ENCODE measurements at regions not wholly inside any gene's neighbourhood (a gene's known extent, or its start where the extent isn't known, plus 50 kb on each side); places are given as distances from the start of the nearest gene placed in this dataset.

DNA sequence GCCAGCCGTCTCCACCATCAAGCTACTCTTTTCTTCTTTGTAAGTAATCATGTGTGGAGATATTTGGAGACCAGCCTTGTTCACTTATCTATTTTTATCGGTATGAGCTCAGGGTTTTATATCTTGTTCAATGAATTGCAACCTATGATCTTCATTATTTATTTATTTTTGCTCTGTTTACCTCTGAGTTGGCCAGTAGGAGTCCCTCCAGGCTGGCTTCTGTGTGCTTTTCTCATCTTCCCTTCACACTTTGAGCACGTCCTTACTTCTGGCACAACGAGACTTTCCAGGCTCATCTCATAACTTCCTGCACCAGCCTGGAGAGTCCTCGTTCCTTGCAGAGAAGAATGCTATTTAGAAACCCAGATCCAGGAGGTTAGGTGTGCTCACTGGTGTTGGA is 375.8 kb upstream of the PODXL start:
- no peak overlapping the region for H3K27ac ChIP-seq (ENCODE audit: low read length)
- no peak overlapping the region for H3K9ac ChIP-seq (ENCODE audit: low read depth, low read length)
- no peaks in the 10 kb centered on the region for H4K20me1 ChIP-seq (ENCODE audit: insufficient read depth, low read length)
- ATAC-seq (ENCODE audit: insufficient read depth, low read depth) (no peak), DNase-seq (no peak)
- no peaks in the 10 kb centered on the region for H3K4me1 ChIP-seq (ENCODE audit: insufficient read depth, low read length)
- no peak overlapping the region for H3K4me3 ChIP-seq (ENCODE audit: low read depth in 1 of 2, low read length in 2 of 2)
- H3K27me3 ChIP-seq (ENCODE audit: insufficient read depth, low read length, poor library complexity), result peaks cover 11% of the 10 kb centered on the region
- H3K36me3 ChIP-seq (ENCODE audit: insufficient read depth, low read length), result no peaks in the 10 kb centered on the region
- no peak overlapping the region for H3K4me2 ChIP-seq (ENCODE audit: insufficient read depth, low read length)
- TF ChIP-seq, protein P1, sequence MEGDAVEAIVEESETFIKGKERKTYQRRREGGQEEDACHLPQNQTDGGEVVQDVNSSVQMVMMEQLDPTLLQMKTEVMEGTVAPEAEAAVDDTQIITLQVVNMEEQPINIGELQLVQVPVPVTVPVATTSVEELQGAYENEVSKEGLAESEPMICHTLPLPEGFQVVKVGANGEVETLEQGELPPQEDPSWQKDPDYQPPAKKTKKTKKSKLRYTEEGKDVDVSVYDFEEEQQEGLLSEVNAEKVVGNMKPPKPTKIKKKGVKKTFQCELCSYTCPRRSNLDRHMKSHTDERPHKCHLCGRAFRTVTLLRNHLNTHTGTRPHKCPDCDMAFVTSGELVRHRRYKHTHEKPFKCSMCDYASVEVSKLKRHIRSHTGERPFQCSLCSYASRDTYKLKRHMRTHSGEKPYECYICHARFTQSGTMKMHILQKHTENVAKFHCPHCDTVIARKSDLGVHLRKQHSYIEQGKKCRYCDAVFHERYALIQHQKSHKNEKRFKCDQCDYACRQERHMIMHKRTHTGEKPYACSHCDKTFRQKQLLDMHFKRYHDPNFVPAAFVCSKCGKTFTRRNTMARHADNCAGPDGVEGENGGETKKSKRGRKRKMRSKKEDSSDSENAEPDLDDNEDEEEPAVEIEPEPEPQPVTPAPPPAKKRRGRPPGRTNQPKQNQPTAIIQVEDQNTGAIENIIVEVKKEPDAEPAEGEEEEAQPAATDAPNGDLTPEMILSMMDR (IDR thresholded peaks at IDR 0.05; ENCODE audit: borderline replicate concordance, extremely low read depth, low read length, poor library complexity, severe bottlenecking), result no peak
- H3K9me3 ChIP-seq (ENCODE audit: insufficient read depth, low read length, severe bottlenecking), result no peaks in the 10 kb centered on the region
- H2AFZ ChIP-seq (ENCODE audit: low read depth, low read length), result no peak overlapping the region
- no peaks in the 10 kb centered on the region for H3K79me2 ChIP-seq (ENCODE audit: insufficient read depth, low read length)

DNA sequence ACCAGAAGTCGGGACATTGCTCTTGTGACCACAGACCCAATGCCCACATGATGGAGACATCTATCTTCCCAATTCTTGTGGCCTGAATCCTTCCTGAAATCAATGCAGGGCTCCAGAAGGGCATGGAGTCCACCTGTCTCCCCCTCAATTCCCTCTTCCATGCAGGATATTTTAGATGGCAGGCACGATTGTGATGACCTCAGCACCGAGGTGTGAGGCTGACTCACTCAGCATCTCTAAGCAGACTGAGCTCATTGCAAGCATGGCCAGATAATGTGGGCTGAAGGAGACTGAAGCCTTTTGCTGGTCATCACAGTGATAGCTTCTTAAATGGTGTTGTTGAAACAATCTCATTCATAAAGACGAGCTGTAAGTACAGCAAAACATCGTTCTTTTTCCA is 374.9 kb upstream of the PODXL start:
- Histone ChIP-seq H3K4me2 (ENCODE audit: insufficient read depth, low read length) (no peak overlapping the region), H3K79me2 (ENCODE audit: insufficient read depth, low read length) (no peaks in the 10 kb centered on the region), H3K27ac (ENCODE audit: low read length) (no peak overlapping the region), H3K4me3 (ENCODE audit: low read depth in 1 of 2, low read length in 2 of 2) (no peak overlapping the region), H4K20me1 (ENCODE audit: insufficient read depth, low read length) (no peaks in the 10 kb centered on the region), H2AFZ (ENCODE audit: low read depth, low read length) (no peak overlapping the region), H3K9ac (ENCODE audit: low read depth, low read length) (no peak overlapping the region), H3K9me3 (ENCODE audit: insufficient read depth, low read length, severe bottlenecking) (no peaks in the 10 kb centered on the region), H3K36me3 (ENCODE audit: insufficient read depth, low read length) (no peaks in the 10 kb centered on the region), H3K4me1 (ENCODE audit: insufficient read depth, low read length) (no peaks in the 10 kb centered on the region), H3K27me3 (ENCODE audit: insufficient read depth, low read length, poor library complexity) (peaks cover 11% of the 10 kb centered on the region)
- no peak for TF ChIP-seq EZH2 (IDR thresholded peaks at IDR 0.05; ENCODE audit: borderline replicate concordance, low read depth, low read length, severe bottlenecking)
- TF ChIP-seq, protein P1 (IDR thresholded peaks at IDR 0.05; ENCODE audit: borderline replicate concordance, extremely low read depth, low read length, poor library complexity, severe bottlenecking), result no peak
- no peak for DNase-seq
- ATAC-seq (ENCODE audit: insufficient read depth, low read depth), result no peak

DNA sequence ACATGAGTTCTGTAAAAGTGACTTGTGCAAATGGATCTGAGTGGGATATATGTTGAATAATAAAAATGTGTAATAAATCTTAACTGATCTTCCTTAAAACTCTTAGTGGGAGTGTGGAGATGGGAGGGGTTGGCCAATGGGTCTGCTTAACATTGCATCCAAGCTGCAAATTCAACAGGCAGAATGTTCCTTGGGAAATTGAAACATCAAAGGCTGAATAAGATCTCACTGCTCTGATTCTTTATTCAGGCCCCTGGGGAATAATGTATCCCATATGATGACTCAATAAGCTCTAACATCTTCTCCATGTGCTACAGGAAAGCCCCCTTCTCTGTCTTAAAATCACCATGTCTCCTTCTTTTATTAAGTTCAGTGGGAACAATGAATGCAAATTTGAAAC is 373.2 kb upstream of the PODXL start:
- Histone ChIP-seq H2AFZ (ENCODE audit: low read depth, low read length) (no peak overlapping the region), H3K4me1 (ENCODE audit: insufficient read depth, low read length) (no peaks in the 10 kb centered on the region), H3K79me2 (ENCODE audit: insufficient read depth, low read length) (no peaks in the 10 kb centered on the region), H3K36me3 (ENCODE audit: insufficient read depth, low read length) (no peaks in the 10 kb centered on the region), H3K4me3 (ENCODE audit: low read depth in 1 of 2, low read length in 2 of 2) (no peak overlapping the region), H3K4me2 (ENCODE audit: insufficient read depth, low read length) (no peak overlapping the region), H3K9ac (ENCODE audit: low read depth, low read length) (no peak overlapping the region), H3K27me3 (ENCODE audit: insufficient read depth, low read length, poor library complexity) (peaks cover 11% of the 10 kb centered on the region), H3K27ac (ENCODE audit: low read length) (no peak overlapping the region), H3K9me3 (ENCODE audit: insufficient read depth, low read length, severe bottlenecking) (no peaks in the 10 kb centered on the region), H4K20me1 (ENCODE audit: insufficient read depth, low read length) (no peaks in the 10 kb centered on the region)
- no peak for ATAC-seq (ENCODE audit: insufficient read depth, low read depth)
- no peak for DNase-seq
- TF ChIP-seq EZH2 (IDR thresholded peaks at IDR 0.05; ENCODE audit: borderline replicate concordance, low read depth, low read length, severe bottlenecking), result no peak
- TF ChIP-seq, protein P1 (IDR thresholded peaks at IDR 0.05; ENCODE audit: borderline replicate concordance, extremely low read depth, low read length, poor library complexity, severe bottlenecking), result no peak

DNA sequence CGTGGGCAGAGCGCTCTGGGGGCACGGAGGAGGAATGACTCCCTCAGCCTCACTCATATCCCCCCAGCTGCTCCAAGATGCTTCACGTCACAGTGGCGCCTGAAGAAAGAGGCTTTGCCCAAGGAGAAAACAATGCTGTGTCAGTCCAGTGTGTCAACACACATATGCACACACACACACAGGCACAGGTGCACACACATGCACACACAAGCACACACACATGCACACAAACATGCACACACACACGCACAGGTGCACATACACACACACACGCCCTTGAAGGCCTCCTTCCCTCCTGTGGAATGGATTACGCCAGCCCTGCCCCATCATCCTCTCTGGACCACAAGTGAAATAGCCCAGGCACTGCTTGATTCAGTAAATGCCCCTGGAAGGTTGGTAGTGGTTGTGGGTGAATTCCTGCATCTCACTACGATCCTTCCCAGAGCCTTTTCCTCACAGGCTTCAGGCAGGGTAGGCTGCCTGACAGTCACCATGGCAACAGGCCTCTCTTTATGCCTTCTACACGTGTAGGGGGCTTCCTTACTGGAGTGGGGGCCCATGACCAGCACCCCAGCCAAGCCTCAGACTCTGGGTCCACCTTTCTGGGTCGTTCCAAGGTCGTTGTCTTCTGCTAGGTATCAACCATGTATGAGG is 371.5 kb upstream of the PODXL start:
- no peak overlapping the region for H3K4me3 ChIP-seq (ENCODE audit: low read depth in 1 of 2, low read length in 2 of 2)
- no peak for ATAC-seq (ENCODE audit: insufficient read depth, low read depth)
- no peak overlapping the region for H3K27ac ChIP-seq (ENCODE audit: low read length)

More for the DNA sequence above, 371.5 kb upstream of the PODXL start:
- H3K4me1 ChIP-seq (ENCODE audit: insufficient read depth, low read length), result no peaks in the 10 kb centered on the region
- peaks cover 11% of the 10 kb centered on the region for H3K27me3 ChIP-seq (ENCODE audit: insufficient read depth, low read length, poor library complexity)
- H3K9me3 ChIP-seq (ENCODE audit: insufficient read depth, low read length, severe bottlenecking), result no peaks in the 10 kb centered on the region
- no peaks in the 10 kb centered on the region for H3K79me2 ChIP-seq (ENCODE audit: insufficient read depth, low read length)
- no peak for DNase-seq
- no peak for TF ChIP-seq EZH2 (IDR thresholded peaks at IDR 0.05; ENCODE audit: borderline replicate concordance, low read depth, low read length, severe bottlenecking)
- TF ChIP-seq, protein P1 (IDR thresholded peaks at IDR 0.05; ENCODE audit: borderline replicate concordance, extremely low read depth, low read length, poor library complexity, severe bottlenecking), result no peak
- no peak overlapping the region for H3K4me2 ChIP-seq (ENCODE audit: insufficient read depth, low read length)
- no peaks in the 10 kb centered on the region for H3K36me3 ChIP-seq (ENCODE audit: insufficient read depth, low read length)
- no peak overlapping the region for H3K9ac ChIP-seq (ENCODE audit: low read depth, low read length)
- no peaks in the 10 kb centered on the region for H4K20me1 ChIP-seq (ENCODE audit: insufficient read depth, low read length)
- no peak overlapping the region for H2AFZ ChIP-seq (ENCODE audit: low read depth, low read length)
